SJSA1 (cell line): ENCODE measurements at regions not wholly inside any gene's neighbourhood (a gene's known extent, or its start where the extent isn't known, plus 50 kb on each side); places are given as distances from the start of the nearest gene placed in this dataset.
"Not testable (repeated sequence)": the region's sequence is repeated elsewhere in the genome, so short reads cannot be mapped to it uniquely, and the experiment has no call there.

Experiments used
- DNase-seq, 2 experiments: peaks; one replicate each; pipeline ENCODE4 v3.0.0-alpha.2; 2015 to 2020; ENCODE audit warnings: low spot score in 2 of 2, low read depth in 1 of 2
- H3K27ac ChIP-seq: fragments of 250-450 bp; sonication (Bioruptor Pico); 2 replicates; pipeline ENCODE4 v1.5.1; 2020; ENCODE audit warnings: mild to moderate bottlenecking, moderate library complexity
- H3K27me3 ChIP-seq: fragments of 250-450 bp; sonication (Bioruptor Pico); replicated peaks from 2 replicates; pipeline ENCODE4 v1.5.1; 2020; ENCODE audit warnings: mild to moderate bottlenecking, moderate library complexity
- H3K36me3 ChIP-seq: fragments of 250-450 bp; sonication (Bioruptor Pico); 2 replicates; pipeline ENCODE4 v1.5.1; 2020; ENCODE audit warnings: mild to moderate bottlenecking
- H3K4me1 ChIP-seq: fragments of 250-450 bp; sonication (Bioruptor Pico); replicated peaks from 2 replicates; pipeline ENCODE4 v1.6.1; 2021; ENCODE audit warnings: mild to moderate bottlenecking
- H3K4me3 ChIP-seq: fragments of 250-450 bp; sonication (Bioruptor Pico); 2 replicates; pipeline ENCODE4 v1.5.1; 2020; ENCODE audit warnings: mild to moderate bottlenecking
- H3K9me3 ChIP-seq: fragments of 250-450 bp; sonication (Bioruptor Pico); replicated peaks from 2 replicates; pipeline ENCODE4 v1.5.1; 2020; ENCODE audit warnings: mild to moderate bottlenecking

GRCh38 chr5:6548756-6549285 lies 84.0 kb downstream of the NSUN2 start:
- DNase-seq = no peak
- H3K4me1 ChIP-seq = no peaks in the 10 kb centered on the region
- H3K4me3 ChIP-seq = no peak overlapping the region
- no peak overlapping the region for H3K27ac ChIP-seq
- no peaks in the 10 kb centered on the region; the same call in 1 of the 2 replicates for H3K9me3 ChIP-seq
- no peaks in the 10 kb centered on the region for H3K27me3 ChIP-seq
- H3K36me3 ChIP-seq = no peaks in the 10 kb centered on the region

GRCh38 chr5:6547926-6548519 lies 84.8 kb downstream of the NSUN2 start:
- not testable (repeated sequence) for H3K27ac ChIP-seq, H3K4me3 ChIP-seq, H3K27me3 ChIP-seq, DNase-seq, H3K4me1 ChIP-seq, H3K36me3 ChIP-seq, H3K9me3 ChIP-seq

- H3K27ac ChIP-seq = no peak overlapping the region
- DNase-seq = no peak
These were observed 85.3 kb downstream of the NSUN2 start for GRCh38 chr5:6547498-6547897.

GRCh38 chr5:6545770-6546690 lies 86.8 kb downstream of the NSUN2 start:
- Histone ChIP-seq H3K4me3 (no peak overlapping the region), H3K9me3 (no peaks in the 10 kb centered on the region; the same call in 1 of the 2 replicates), H3K36me3 (no peaks in the 10 kb centered on the region), H3K4me1 (no peaks in the 10 kb centered on the region), H3K27ac (no peak overlapping the region), H3K27me3 (no peaks in the 10 kb centered on the region)
- DNase-seq = peak in 1 of 2 experiments; percentile 37

More at GRCh38 chr5:6547498-6547897, 85.3 kb downstream of the NSUN2 start:
- Histone ChIP-seq H3K9me3 (no peaks in the 10 kb centered on the region; the same call in 1 of the 2 replicates), H3K4me1 (no peaks in the 10 kb centered on the region), H3K27me3 (no peaks in the 10 kb centered on the region), H3K4me3 (no peak overlapping the region), H3K36me3 (no peaks in the 10 kb centered on the region)

GRCh38 chr5:6545036-6545693 lies 87.7 kb downstream of the NSUN2 start:
- Histone ChIP-seq H3K4me3 (no peak overlapping the region), H3K27ac (no peak overlapping the region), H3K27me3 (no peaks in the 10 kb centered on the region), H3K36me3 (no peaks in the 10 kb centered on the region), H3K9me3 (no peaks in the 10 kb centered on the region), H3K4me1 (no peaks in the 10 kb centered on the region)
- peak in 1 of 2 experiments; percentile 39 for DNase-seq

GRCh38 chr5:6544561-6544935 lies 88.3 kb downstream of the NSUN2 start:
- Histone ChIP-seq H3K27me3 (peaks cover 2% of the 10 kb centered on the region; the same call in 1 of the 2 replicates), H3K36me3 (no peaks in the 10 kb centered on the region), H3K4me3 (no peak overlapping the region), H3K9me3 (no peaks in the 10 kb centered on the region), H3K4me1 (no peaks in the 10 kb centered on the region), H3K27ac (no peak overlapping the region)
- DNase-seq = peak in 1 of 2 experiments; percentile 44
